Vagina (tissue), 2 donors: ENCODE measurements at regions not wholly inside any gene's neighbourhood (a gene's known extent, or its start where the extent isn't known, plus 50 kb on each side); places are given as distances from the start of the nearest gene placed in this dataset.

Experiments used
- POLR2A ChIP-seq, 2 donors: fragments of 450-650 bp; IDR thresholded peaks; one replicate each; pipeline ENCODE4 v1.6.1; 2017; ENCODE audit warnings: antibody characterized with exemption in 2 of 2, mild to moderate bottlenecking in 2 of 2, moderate library complexity in 2 of 2
- TF ChIP-seq, protein P1 (sequence below), 3 experiments: fragments of 450-650 bp in 2 of 3; fragments of 200-600 bp in 1 of 3; sonication (generic) in 1 of 3; IDR thresholded peaks; one replicate each; pipeline ENCODE4 v1.5.1; 2017 to 2019; ENCODE audit warnings: antibody characterized with exemption in 3 of 3, mild to moderate bottlenecking in 2 of 3, moderate library complexity in 2 of 3

DNA sequence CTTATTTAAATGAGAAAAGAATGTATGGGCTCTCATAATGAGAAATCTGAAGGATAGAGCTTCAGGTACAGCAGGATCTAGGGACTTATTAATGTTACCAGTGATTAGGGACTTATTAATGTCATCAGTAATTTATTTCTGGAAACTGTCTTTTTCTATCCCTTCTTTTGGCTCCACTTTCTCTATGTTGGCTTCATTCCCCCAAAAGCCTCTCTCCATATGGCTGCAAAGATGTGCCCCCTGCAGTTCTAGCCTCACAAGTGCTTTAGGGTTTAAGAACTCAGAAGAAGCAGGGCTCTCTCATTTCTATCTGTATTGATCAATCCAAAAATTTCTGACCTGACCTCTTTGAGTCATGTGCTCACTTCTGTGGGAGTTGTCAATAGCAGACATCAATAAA, 480.9 kb downstream of the TXNL1 start:
- TF ChIP-seq, protein P1, sequence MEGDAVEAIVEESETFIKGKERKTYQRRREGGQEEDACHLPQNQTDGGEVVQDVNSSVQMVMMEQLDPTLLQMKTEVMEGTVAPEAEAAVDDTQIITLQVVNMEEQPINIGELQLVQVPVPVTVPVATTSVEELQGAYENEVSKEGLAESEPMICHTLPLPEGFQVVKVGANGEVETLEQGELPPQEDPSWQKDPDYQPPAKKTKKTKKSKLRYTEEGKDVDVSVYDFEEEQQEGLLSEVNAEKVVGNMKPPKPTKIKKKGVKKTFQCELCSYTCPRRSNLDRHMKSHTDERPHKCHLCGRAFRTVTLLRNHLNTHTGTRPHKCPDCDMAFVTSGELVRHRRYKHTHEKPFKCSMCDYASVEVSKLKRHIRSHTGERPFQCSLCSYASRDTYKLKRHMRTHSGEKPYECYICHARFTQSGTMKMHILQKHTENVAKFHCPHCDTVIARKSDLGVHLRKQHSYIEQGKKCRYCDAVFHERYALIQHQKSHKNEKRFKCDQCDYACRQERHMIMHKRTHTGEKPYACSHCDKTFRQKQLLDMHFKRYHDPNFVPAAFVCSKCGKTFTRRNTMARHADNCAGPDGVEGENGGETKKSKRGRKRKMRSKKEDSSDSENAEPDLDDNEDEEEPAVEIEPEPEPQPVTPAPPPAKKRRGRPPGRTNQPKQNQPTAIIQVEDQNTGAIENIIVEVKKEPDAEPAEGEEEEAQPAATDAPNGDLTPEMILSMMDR (IDR thresholded peaks at IDR 0.05) = no peak
- TF ChIP-seq POLR2A (IDR thresholded peaks at IDR 0.05) = no peak
